ENCODE measurements at regions not wholly inside any gene's neighbourhood (a gene's known extent, or its start where the extent isn't known, plus 50 kb on each side); places are given as distances from the start of the nearest gene placed in this dataset.
"Not testable (repeated sequence)": the region's sequence is repeated elsewhere in the genome, so short reads cannot be mapped to it uniquely, and the experiment has no call there.

DNA sequence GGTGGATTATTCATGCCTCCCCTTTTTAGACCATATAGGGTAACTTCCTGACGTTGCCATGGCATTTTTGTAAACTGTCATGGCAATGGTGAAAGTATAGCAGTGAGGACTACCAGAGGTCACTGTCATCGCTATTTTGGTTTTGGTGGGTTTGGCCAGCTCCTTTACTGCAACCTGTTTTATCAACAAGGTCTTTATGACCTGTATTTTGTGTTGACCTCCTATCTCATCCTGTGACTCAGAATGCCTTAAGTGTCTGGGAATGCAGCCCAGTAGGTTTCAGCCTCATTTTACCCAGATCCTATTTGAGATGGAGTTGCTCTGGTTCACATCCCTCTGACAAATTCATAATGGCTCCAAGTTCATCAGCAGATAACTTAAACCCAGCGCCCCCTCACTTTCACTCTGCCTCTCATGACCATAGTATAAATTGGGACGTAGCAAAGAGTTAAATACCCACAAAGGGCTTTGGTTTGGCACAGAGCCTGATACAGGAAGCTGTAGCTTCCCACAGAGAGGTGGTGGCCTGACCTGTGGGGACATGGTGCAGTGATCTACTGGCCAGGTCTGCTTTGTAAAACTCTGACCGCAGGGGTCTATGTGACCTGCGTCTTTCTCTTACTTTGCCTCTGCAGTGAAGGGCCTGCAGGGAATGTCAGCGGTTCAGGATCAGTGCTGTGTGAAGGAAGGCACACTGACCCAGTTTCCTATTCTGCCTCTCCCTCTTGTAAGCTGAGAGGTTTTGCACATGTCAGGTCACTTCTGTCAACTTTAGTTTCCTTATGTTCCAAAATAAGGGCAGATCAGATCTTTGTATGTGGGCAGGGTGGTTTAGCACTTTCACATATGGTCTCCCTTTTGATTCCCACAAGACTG, 78.1 kb upstream of the ZNF644 start:
- Histone ChIP-seq H3K79me2 (ENCODE audit: control insufficient read depth, low read length) (no peaks in the 10 kb centered on the region), H3K27ac (ENCODE audit: low read depth, low read length) (no peak overlapping the region)

DNA sequence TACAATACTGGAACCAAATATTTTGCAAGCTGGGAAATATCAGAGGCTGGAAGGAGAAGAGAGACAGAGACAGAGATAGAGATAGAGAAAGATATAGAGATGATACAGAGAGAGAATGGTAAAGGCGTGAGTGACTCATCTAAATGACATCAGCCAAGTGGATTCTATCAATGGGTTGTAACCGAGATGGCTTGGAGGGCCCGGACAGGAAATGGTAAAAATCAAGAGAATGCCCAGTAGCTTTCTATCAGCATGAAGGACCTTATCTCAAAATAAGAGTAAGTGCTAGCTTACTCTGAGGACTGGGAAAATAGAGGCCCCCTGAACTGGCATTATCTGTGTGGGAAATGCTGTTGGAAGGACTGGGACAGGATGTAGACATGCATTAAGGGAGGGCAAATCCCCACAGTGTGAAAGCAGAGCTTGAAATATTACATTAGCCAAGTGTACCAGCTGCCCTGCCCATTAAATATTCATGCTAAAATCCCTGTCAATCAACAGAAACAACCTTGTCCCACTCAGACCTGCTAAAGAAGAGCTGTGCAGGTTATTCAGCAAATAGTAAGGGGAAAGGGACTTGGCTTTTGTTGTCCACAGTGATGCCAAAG, 76.6 kb upstream of the ZNF644 start:
- no peak overlapping the region for H3K4me2 ChIP-seq (ENCODE audit: low read length)
- TF ChIP-seq CTCF (IDR thresholded peaks at IDR 0.05; ENCODE audit: low read depth, low read length, poor library complexity, severe bottlenecking) (no peak), EZH2phosphoT487 (IDR thresholded peaks at IDR 0.05; ENCODE audit: borderline replicate concordance, low read length) (no peak)

More for the DNA sequence above, 78.1 kb upstream of the ZNF644 start:
- TF ChIP-seq EZH2phosphoT487 (IDR thresholded peaks at IDR 0.05; ENCODE audit: borderline replicate concordance, low read length): no peak
- TF ChIP-seq CTCF (IDR thresholded peaks at IDR 0.05; ENCODE audit: low read depth, low read length, poor library complexity, severe bottlenecking): no peak
- Histone ChIP-seq H3K9me3 (ENCODE audit: control insufficient read depth, insufficient read depth, low read length) (no peaks in the 10 kb centered on the region), H4K20me1 (ENCODE audit: control insufficient read depth, insufficient read depth, low read depth, low read length) (no peaks in the 10 kb centered on the region), H3K4me1 (ENCODE audit: control insufficient read depth, low read length) (no peaks in the 10 kb centered on the region), H3K36me3 (ENCODE audit: control insufficient read depth, low read length) (no peaks in the 10 kb centered on the region), H3K27me3 (ENCODE audit: control insufficient read depth, low read length) (no peaks in the 10 kb centered on the region), H3K4me3 (ENCODE audit: low read length) (no peak overlapping the region), H3K4me2 (ENCODE audit: low read length) (no peak overlapping the region), H3K9me2 (replicated peaks; ENCODE audit: control insufficient read depth, low read length) (no peaks in the 10 kb centered on the region), H3F3A (ENCODE audit: control insufficient read depth, insufficient read depth) (no peaks in the 10 kb centered on the region)

GRCh38 chr1:91095321-91095720, 73.5 kb upstream of the ZNF644 start:
- not testable (repeated sequence) for H3F3A ChIP-seq (ENCODE audit: control insufficient read depth, insufficient read depth); H3K27ac ChIP-seq (ENCODE audit: low read depth, low read length); H3K4me3 ChIP-seq (ENCODE audit: low read length); H3K4me1 ChIP-seq (ENCODE audit: control insufficient read depth, low read length); H3K9me2 ChIP-seq (replicated peaks; ENCODE audit: control insufficient read depth, low read length); H3K9me3 ChIP-seq (ENCODE audit: control insufficient read depth, insufficient read depth, low read length); H3K27me3 ChIP-seq (ENCODE audit: control insufficient read depth, low read length); H3K79me2 ChIP-seq (ENCODE audit: control insufficient read depth, low read length); H3K4me2 ChIP-seq (ENCODE audit: low read length); H3K36me3 ChIP-seq (ENCODE audit: control insufficient read depth, low read length); H4K20me1 ChIP-seq (ENCODE audit: control insufficient read depth, insufficient read depth, low read depth, low read length)

More for the DNA sequence above, 76.6 kb upstream of the ZNF644 start:
- Histone ChIP-seq H3K79me2 (ENCODE audit: control insufficient read depth, low read length) (no peaks in the 10 kb centered on the region), H3F3A (ENCODE audit: control insufficient read depth, insufficient read depth) (no peaks in the 10 kb centered on the region), H3K9me3 (ENCODE audit: control insufficient read depth, insufficient read depth, low read length) (no peaks in the 10 kb centered on the region), H4K20me1 (ENCODE audit: control insufficient read depth, insufficient read depth, low read depth, low read length) (no peaks in the 10 kb centered on the region), H3K4me3 (ENCODE audit: low read length) (no peak overlapping the region), H3K27me3 (ENCODE audit: control insufficient read depth, low read length) (no peaks in the 10 kb centered on the region), H3K27ac (ENCODE audit: low read depth, low read length) (no peak overlapping the region), H3K36me3 (ENCODE audit: control insufficient read depth, low read length) (no peaks in the 10 kb centered on the region), H3K9me2 (replicated peaks; ENCODE audit: control insufficient read depth, low read length) (no peaks in the 10 kb centered on the region), H3K4me1 (ENCODE audit: control insufficient read depth, low read length) (no peaks in the 10 kb centered on the region)

DNA sequence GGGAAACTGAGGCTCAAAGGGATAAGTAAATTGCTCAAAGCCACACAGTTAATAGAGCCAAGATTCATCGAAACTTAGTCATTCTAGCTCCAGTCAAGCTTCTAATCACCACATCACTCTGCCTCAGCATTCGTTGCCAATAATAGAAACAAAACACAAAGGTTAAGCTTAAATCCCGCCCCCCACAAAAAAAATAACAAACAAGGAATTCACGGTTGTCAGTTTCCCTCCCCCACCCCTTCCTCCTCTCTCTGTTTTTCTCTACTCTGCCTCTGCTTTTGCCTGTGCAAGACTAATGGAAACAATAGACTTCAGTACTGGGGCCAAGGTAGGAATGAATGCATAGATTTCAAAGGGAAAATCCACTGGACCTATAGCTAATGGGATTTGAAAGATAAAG, 70.7 kb upstream of the ZNF644 start:
- no peak for TF ChIP-seq CTCF (IDR thresholded peaks at IDR 0.05; ENCODE audit: low read depth, low read length, poor library complexity, severe bottlenecking)
- TF ChIP-seq EZH2phosphoT487 (IDR thresholded peaks at IDR 0.05; ENCODE audit: borderline replicate concordance, low read length): no peak
- no peaks in the 10 kb centered on the region for H3K9me2 ChIP-seq (replicated peaks; ENCODE audit: control insufficient read depth, low read length)

More for the DNA sequence above, 70.7 kb upstream of the ZNF644 start:
- no peaks in the 10 kb centered on the region for H3K36me3 ChIP-seq (ENCODE audit: control insufficient read depth, low read length)
- H3K27me3 ChIP-seq (ENCODE audit: control insufficient read depth, low read length): no peaks in the 10 kb centered on the region
- no peak overlapping the region for H3K4me3 ChIP-seq (ENCODE audit: low read length)
- H4K20me1 ChIP-seq (ENCODE audit: control insufficient read depth, insufficient read depth, low read depth, low read length): no peaks in the 10 kb centered on the region
- H3K4me1 ChIP-seq (ENCODE audit: control insufficient read depth, low read length): no peaks in the 10 kb centered on the region
- no peaks in the 10 kb centered on the region for H3F3A ChIP-seq (ENCODE audit: control insufficient read depth, insufficient read depth)
- H3K4me2 ChIP-seq (ENCODE audit: low read length): no peak overlapping the region
- no peak overlapping the region for H3K27ac ChIP-seq (ENCODE audit: low read depth, low read length)
- no peaks in the 10 kb centered on the region for H3K79me2 ChIP-seq (ENCODE audit: control insufficient read depth, low read length)
- H3K9me3 ChIP-seq (ENCODE audit: control insufficient read depth, insufficient read depth, low read length): no peaks in the 10 kb centered on the region

Measured in DOHH2 (cell line).